Tibial nerve (tissue), 3 donors: ENCODE measurements at regions not wholly inside any gene's neighbourhood (a gene's known extent, or its start where the extent isn't known, plus 50 kb on each side); places are given as distances from the start of the nearest gene placed in this dataset.

Experiments
- CTCF ChIP-seq, 5 experiments: fragments of 200-600 bp in 3 of 5; fragments of 450-650 bp in 2 of 5; sonication (generic) in 3 of 5; IDR thresholded peaks; one replicate each; pipeline ENCODE4 v1.5.1; 2016 to 2019; ENCODE audit warnings: antibody characterized with exemption in 5 of 5, mild to moderate bottlenecking in 3 of 5, moderate library complexity in 2 of 5
- POLR2A ChIP-seq, 2 donors: fragments of 450-650 bp; IDR thresholded peaks; one replicate each; pipeline ENCODE4 v1.6.1; 2017; ENCODE audit warnings: antibody characterized with exemption in 2 of 2, mild to moderate bottlenecking in 2 of 2, moderate library complexity in 2 of 2

GRCh38 chr5:143509758-143510221 is 106.3 kb upstream of the NR3C1 start:
- no peak for TF ChIP-seq POLR2A (IDR thresholded peaks at IDR 0.05)
- TF ChIP-seq CTCF (IDR thresholded peaks at IDR 0.05): no peak
